Astrocyte of the spinal cord (primary cell): ENCODE measurements at regions not wholly inside any gene's neighbourhood (a gene's known extent, or its start where the extent isn't known, plus 50 kb on each side); places are given as distances from the start of the nearest gene placed in this dataset.

Source experiments
- DNase-seq: peaks from one replicate; pipeline ENCODE4 v3.0.0; 2011; ENCODE audit warnings: low read depth, low spot score
- H3K4me3 ChIP-seq: 2 replicates; pipeline ENCODE4 v1.5.1; 2011; ENCODE audit warnings: low read depth, mild to moderate bottlenecking, low read length, moderate library complexity
- CTCF ChIP-seq: IDR thresholded peaks from 2 replicates; pipeline ENCODE4 v1.5.1; 2012; ENCODE audit warnings: low read depth, mild to moderate bottlenecking, low read length, inconsistent platforms
- in situ Hi-C: cut with HindIII; loops from 2 replicates; pipeline ENCODE4 v1.10.0; 2017; ENCODE audit warnings: low sequenced_read_pairs

DNA sequence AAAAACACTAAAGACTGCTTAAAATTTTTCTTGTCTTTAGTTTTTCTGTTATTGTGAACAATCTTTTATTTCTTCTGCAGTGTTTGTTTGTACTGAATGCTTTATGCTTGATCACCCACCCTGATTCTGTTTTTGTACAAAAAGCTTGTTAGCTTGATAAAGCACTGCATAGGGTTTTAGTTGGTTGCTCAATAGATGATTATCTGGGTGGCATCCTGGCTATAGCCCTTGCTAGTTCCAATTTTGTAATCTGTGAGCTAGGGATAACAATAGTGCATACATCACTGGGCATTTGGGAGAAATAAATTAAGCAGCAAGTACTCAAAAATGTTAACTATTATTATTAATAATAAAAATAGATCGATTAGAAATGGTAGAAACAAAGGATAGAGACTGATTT is 102.3 kb downstream of the ZPLD1 start:
- H3K4me3 ChIP-seq, result no peak overlapping the region
- no peak for TF ChIP-seq CTCF
- in situ Hi-C loops, result no loop called here
- DNase-seq, result no peak

DNA sequence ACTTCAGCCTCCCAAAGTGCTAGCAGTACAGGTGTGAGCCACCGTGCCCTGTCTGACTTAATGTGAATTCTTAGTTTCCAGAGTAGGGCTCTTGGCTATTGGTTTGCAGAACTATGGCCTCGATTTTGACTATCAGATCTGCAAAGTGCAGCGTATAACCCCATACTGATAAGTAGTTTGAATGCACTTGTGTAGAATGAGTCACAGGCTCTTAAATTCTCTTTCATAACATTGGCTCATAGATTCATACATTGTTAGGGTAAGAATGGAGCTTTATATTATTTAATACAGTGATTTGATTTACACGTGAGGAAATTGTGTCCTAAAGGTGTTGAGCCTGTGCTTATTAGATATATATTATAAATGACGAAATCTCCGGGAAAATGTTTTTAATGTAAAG is 109.9 kb downstream of the ZPLD1 start:
- DNase-seq, result no peak
- TF ChIP-seq CTCF, result no peak
- in situ Hi-C loops, result no loop called here
- no peak overlapping the region for H3K4me3 ChIP-seq

DNA sequence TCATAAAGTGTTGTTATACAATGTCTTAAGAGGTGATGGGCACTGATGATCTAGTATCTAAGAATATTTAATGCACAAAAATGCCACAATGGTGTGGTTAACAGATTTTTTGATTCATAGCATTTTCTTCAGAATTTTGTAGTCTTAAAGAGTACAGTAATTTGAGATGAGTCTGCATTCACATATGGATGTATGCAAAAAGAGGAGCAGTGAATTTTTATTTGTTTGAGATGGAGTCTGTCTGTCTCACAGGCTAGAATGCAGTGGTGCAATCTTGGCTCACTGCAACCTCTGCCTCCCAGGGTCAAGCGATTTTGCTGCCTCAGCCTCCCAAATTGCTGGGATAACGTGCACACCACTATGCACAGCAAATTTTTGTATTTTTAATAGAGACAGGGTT is 110.5 kb downstream of the ZPLD1 start:
- H3K4me3 ChIP-seq, result no peak overlapping the region
- no peak for TF ChIP-seq CTCF
- in situ Hi-C loops, result no loop called here
- no peak for DNase-seq

GRCh38 chr3:102553876-102554275 is 119.1 kb downstream of the ZPLD1 start:
- no peak overlapping the region for H3K4me3 ChIP-seq
- no peak for TF ChIP-seq CTCF
- in situ Hi-C loops, result no loop called here
- no peak for DNase-seq

- TF ChIP-seq CTCF, result no peak
- H3K4me3 ChIP-seq, result no peak overlapping the region
- in situ Hi-C loops, result no loop called here
- DNase-seq, result no peak
Observed at GRCh38 chr3:102570511-102570910, 135.7 kb downstream of the ZPLD1 start.

DNA sequence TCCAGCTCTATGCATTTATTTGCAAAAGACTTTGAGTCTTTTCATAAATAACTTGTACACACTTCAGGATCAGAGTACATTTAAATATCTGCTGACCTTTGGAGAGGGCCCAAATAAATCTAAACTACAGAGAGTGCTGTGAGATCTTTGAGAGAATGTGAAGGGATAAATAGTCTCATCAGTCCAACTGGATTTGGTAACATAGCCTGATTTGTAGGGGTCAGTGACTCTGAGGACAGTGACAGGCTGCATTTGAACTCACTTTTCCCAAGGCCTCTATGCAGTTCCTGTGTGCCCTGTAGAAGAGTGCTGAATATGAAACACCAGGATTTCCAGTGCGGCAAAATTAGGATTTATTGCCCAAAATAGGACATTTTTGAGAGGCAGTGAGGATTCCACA is 136.2 kb downstream of the ZPLD1 start:
- no peak overlapping the region for H3K4me3 ChIP-seq
- in situ Hi-C loops, result no loop called here
- DNase-seq, result no peak
- TF ChIP-seq CTCF, result no peak
